ENCODE measurements at regions not wholly inside any gene's neighbourhood (a gene's known extent, or its start where the extent isn't known, plus 50 kb on each side); places are given as distances from the start of the nearest gene placed in this dataset.
"Not testable (repeated sequence)": the region's sequence is repeated elsewhere in the genome, so short reads cannot be mapped to it uniquely, and the experiment has no call there.

- no peaks in the 10 kb centered on the region for H3K36me3 ChIP-seq (replicated peaks; ENCODE audit: control insufficient read depth, insufficient read depth, low read length)
- DNase-seq, result no peak
- no peaks in the 10 kb centered on the region for H3K27me3 ChIP-seq (ENCODE audit: control insufficient read depth, insufficient read depth, low read length)
- H3K4me3 ChIP-seq (ENCODE audit: insufficient read depth, low read depth, low read length), result no peak overlapping the region
Measured at GRCh38 chr6:3617681-3618311, 133.7 kb downstream of the PXDC1 start.

- H3K4me3 ChIP-seq (ENCODE audit: insufficient read depth, low read depth, low read length), result no peak overlapping the region
- no peak for DNase-seq
- no peaks in the 10 kb centered on the region for H3K36me3 ChIP-seq (replicated peaks; ENCODE audit: control insufficient read depth, insufficient read depth, low read length)
- no peaks in the 10 kb centered on the region for H3K27me3 ChIP-seq (ENCODE audit: control insufficient read depth, insufficient read depth, low read length)
Measured at GRCh38 chr6:3617192-3617631, 134.3 kb downstream of the PXDC1 start.

GRCh38 chr6:3616565-3617176 lies 134.8 kb downstream of the PXDC1 start:
- no peak for DNase-seq
- Histone ChIP-seq H3K4me3 (ENCODE audit: insufficient read depth, low read depth, low read length) (no peak overlapping the region), H3K27me3 (ENCODE audit: control insufficient read depth, insufficient read depth, low read length) (no peaks in the 10 kb centered on the region), H3K36me3 (replicated peaks; ENCODE audit: control insufficient read depth, insufficient read depth, low read length) (no peaks in the 10 kb centered on the region)

- no peak overlapping the region for H3K4me3 ChIP-seq (ENCODE audit: insufficient read depth, low read depth, low read length)
- DNase-seq, result no peak
Measured at GRCh38 chr6:3615391-3616380, 135.8 kb downstream of the PXDC1 start.

GRCh38 chr6:3614918-3615317 lies 136.6 kb downstream of the PXDC1 start:
- no peak for DNase-seq

More at GRCh38 chr6:3615391-3616380, 135.8 kb downstream of the PXDC1 start:
- Histone ChIP-seq H3K27me3 (ENCODE audit: control insufficient read depth, insufficient read depth, low read length) (no peaks in the 10 kb centered on the region), H3K36me3 (replicated peaks; ENCODE audit: control insufficient read depth, insufficient read depth, low read length) (no peaks in the 10 kb centered on the region)

GRCh38 chr6:3613565-3613964 lies 137.9 kb downstream of the PXDC1 start:
- not testable (repeated sequence) for DNase-seq; H3K36me3 ChIP-seq (replicated peaks; ENCODE audit: control insufficient read depth, insufficient read depth, low read length); H3K27me3 ChIP-seq (ENCODE audit: control insufficient read depth, insufficient read depth, low read length); H3K4me3 ChIP-seq (ENCODE audit: insufficient read depth, low read depth, low read length)

More at GRCh38 chr6:3614918-3615317, 136.6 kb downstream of the PXDC1 start:
- no peak overlapping the region for H3K4me3 ChIP-seq (ENCODE audit: insufficient read depth, low read depth, low read length)
- H3K27me3 ChIP-seq (ENCODE audit: control insufficient read depth, insufficient read depth, low read length), result no peaks in the 10 kb centered on the region
- H3K36me3 ChIP-seq (replicated peaks; ENCODE audit: control insufficient read depth, insufficient read depth, low read length), result no peaks in the 10 kb centered on the region

GRCh38 chr6:3612341-3613041 lies 139.0 kb downstream of the PXDC1 start:
- Histone ChIP-seq H3K27me3 (ENCODE audit: control insufficient read depth, insufficient read depth, low read length) (no peaks in the 10 kb centered on the region), H3K36me3 (replicated peaks; ENCODE audit: control insufficient read depth, insufficient read depth, low read length) (no peaks in the 10 kb centered on the region), H3K4me3 (ENCODE audit: insufficient read depth, low read depth, low read length) (no peak overlapping the region)
- no peak for DNase-seq

- Histone ChIP-seq H3K27me3 (ENCODE audit: control insufficient read depth, insufficient read depth, low read length) (no peaks in the 10 kb centered on the region), H3K4me3 (ENCODE audit: insufficient read depth, low read depth, low read length) (no peak overlapping the region), H3K36me3 (replicated peaks; ENCODE audit: control insufficient read depth, insufficient read depth, low read length) (no peaks in the 10 kb centered on the region)
- DNase-seq, result no peak
Measured at GRCh38 chr6:3610921-3611320, 140.6 kb downstream of the PXDC1 start.

GRCh38 chr6:3610206-3610605 lies 141.3 kb downstream of the PXDC1 start:
- DNase-seq, result no peak
- Histone ChIP-seq H3K36me3 (replicated peaks; ENCODE audit: control insufficient read depth, insufficient read depth, low read length) (no peaks in the 10 kb centered on the region), H3K27me3 (ENCODE audit: control insufficient read depth, insufficient read depth, low read length) (no peaks in the 10 kb centered on the region), H3K4me3 (ENCODE audit: insufficient read depth, low read depth, low read length) (no peak overlapping the region)

- no peak for DNase-seq
- no peak overlapping the region for H3K4me3 ChIP-seq (ENCODE audit: insufficient read depth, low read depth, low read length)
- H3K36me3 ChIP-seq (replicated peaks; ENCODE audit: control insufficient read depth, insufficient read depth, low read length), result no peaks in the 10 kb centered on the region
- H3K27me3 ChIP-seq (ENCODE audit: control insufficient read depth, insufficient read depth, low read length), result no peaks in the 10 kb centered on the region
Measured at GRCh38 chr6:3609388-3609787, 142.1 kb downstream of the PXDC1 start.

GRCh38 chr6:3608159-3608558 lies 143.4 kb downstream of the PXDC1 start:
- Histone ChIP-seq H3K4me3 (ENCODE audit: insufficient read depth, low read depth, low read length) (no peak overlapping the region), H3K36me3 (replicated peaks; ENCODE audit: control insufficient read depth, insufficient read depth, low read length) (no peaks in the 10 kb centered on the region), H3K27me3 (ENCODE audit: control insufficient read depth, insufficient read depth, low read length) (no peaks in the 10 kb centered on the region)
- DNase-seq, result no peak

GRCh38 chr6:3607599-3607998 lies 143.9 kb downstream of the PXDC1 start:
- Histone ChIP-seq H3K4me3 (ENCODE audit: insufficient read depth, low read depth, low read length) (no peak overlapping the region), H3K36me3 (replicated peaks; ENCODE audit: control insufficient read depth, insufficient read depth, low read length) (no peaks in the 10 kb centered on the region), H3K27me3 (ENCODE audit: control insufficient read depth, insufficient read depth, low read length) (no peaks in the 10 kb centered on the region)
- no peak for DNase-seq

GRCh38 chr6:3607171-3607570 lies 144.3 kb downstream of the PXDC1 start:
- H3K27me3 ChIP-seq (ENCODE audit: control insufficient read depth, insufficient read depth, low read length), result no peaks in the 10 kb centered on the region
- no peak overlapping the region for H3K4me3 ChIP-seq (ENCODE audit: insufficient read depth, low read depth, low read length)
- no peak for DNase-seq
- no peaks in the 10 kb centered on the region for H3K36me3 ChIP-seq (replicated peaks; ENCODE audit: control insufficient read depth, insufficient read depth, low read length)

GRCh38 chr6:3603340-3604130 lies 146.7 kb upstream of the SLC22A23 start:
- H3K36me3 ChIP-seq (replicated peaks; ENCODE audit: control insufficient read depth, insufficient read depth, low read length), result no peaks in the 10 kb centered on the region
- DNase-seq, result no peak
- no peak overlapping the region for H3K4me3 ChIP-seq (ENCODE audit: insufficient read depth, low read depth, low read length)

More at GRCh38 chr6:3603340-3604130, 146.7 kb upstream of the SLC22A23 start:
- H3K27me3 ChIP-seq (ENCODE audit: control insufficient read depth, insufficient read depth, low read length), result no peaks in the 10 kb centered on the region

All from H7 (cell line).